Hepatocyte (in vitro differentiated cells): ENCODE measurements at regions not wholly inside any gene's neighbourhood (a gene's known extent, or its start where the extent isn't known, plus 50 kb on each side); places are given as distances from the start of the nearest gene placed in this dataset.

Experiments
- DNase-seq: peaks from one replicate; pipeline ENCODE4 v3.0.0-alpha.2; 2016; ENCODE audit warnings: low spot score
- H2AFZ ChIP-seq: fragments of 200-600 bp; sonication (generic); 2 replicates; pipeline ENCODE4 v1.6.0; 2016; ENCODE audit warnings: antibody characterized with exemption, mild to moderate bottlenecking
- H3K27ac ChIP-seq: fragments of 200-600 bp; sonication (generic); 2 replicates; pipeline ENCODE4 v1.5.1; 2016; ENCODE audit warnings: mild to moderate bottlenecking
- H3K27me3 ChIP-seq: fragments of 200-600 bp; sonication (generic); 2 replicates; pipeline ENCODE4 v1.6.1; 2016
- H3K36me3 ChIP-seq: fragments of 200-600 bp; sonication (generic); replicated peaks from 2 replicates; pipeline ENCODE4 v1.5.1; 2016; ENCODE audit warnings: low read depth; ENCODE audit not compliant: insufficient read depth
- H3K4me1 ChIP-seq: fragments of 200-600 bp; sonication (generic); 2 replicates; pipeline ENCODE4 v1.5.1; 2016; ENCODE audit warnings: mild to moderate bottlenecking, moderate library complexity; ENCODE audit not compliant: insufficient read depth
- H3K4me2 ChIP-seq: fragments of 200-600 bp; sonication (generic); 2 replicates; pipeline ENCODE4 v1.6.0; 2016
- H3K4me3 ChIP-seq: fragments of 200-600 bp; sonication (generic); 2 replicates; pipeline ENCODE4 v1.5.1; 2016; ENCODE audit warnings: mild to moderate bottlenecking
- H3K79me2 ChIP-seq: fragments of 200-600 bp; sonication (generic); 2 replicates; pipeline ENCODE4 v1.6.0; 2017; ENCODE audit warnings: mild to moderate bottlenecking
- H3K9me2 ChIP-seq: fragments of 200-600 bp; sonication (generic); replicated peaks from 2 replicates; pipeline ENCODE4 v1.6.0; 2017; ENCODE audit warnings: mild to moderate bottlenecking; ENCODE audit not compliant: insufficient read depth
- H3K9me3 ChIP-seq: fragments of 200-600 bp; sonication (generic); 2 replicates; pipeline ENCODE4 v1.5.1; 2016; ENCODE audit warnings: low read depth, mild to moderate bottlenecking
- H4K20me1 ChIP-seq: fragments of 200-600 bp; sonication (generic); 2 replicates; pipeline ENCODE4 v1.6.0; 2016; ENCODE audit warnings: mild to moderate bottlenecking; ENCODE audit not compliant: insufficient read depth, poor library complexity, severe bottlenecking
- CTCF ChIP-seq: fragments of 200-600 bp; sonication (generic); IDR thresholded peaks from 2 replicates; pipeline ENCODE4 v1.5.1; 2016; ENCODE audit warnings: antibody characterized with exemption, mild to moderate bottlenecking; ENCODE audit not compliant: poor library complexity
- EZH2 ChIP-seq: fragments of 200-600 bp; sonication (generic); IDR thresholded peaks from 2 replicates; pipeline ENCODE4 v1.6.1; 2016; ENCODE audit warnings: antibody characterized with exemption, mild to moderate bottlenecking, borderline replicate concordance
- EZH2phosphoT487 ChIP-seq: fragments of 200-600 bp; sonication (generic); IDR thresholded peaks from one replicate; pipeline ENCODE4 v1.6.1; 2018; ENCODE audit warnings: antibody characterized with exemption, mild to moderate bottlenecking, low read depth, moderate library complexity; ENCODE audit not compliant: unreplicated experiment, severe bottlenecking
- WGBS: methylation state at CpG from one replicate; pipeline ENCODE4 v1.1.6; 2016; ENCODE audit warnings: low lambda C conversion rate; ENCODE audit errors: missing lambda C conversion rate; 5-methylcytosine and 5-hydroxymethylcytosine counted together

GRCh38 chr6:104521176-104521575, 338.5 kb downstream of the HACE1 start:
- peaks cover 3% of the 10 kb centered on the region for H3K9me2 ChIP-seq
- H3K4me2 ChIP-seq: no peak overlapping the region
- H2AFZ ChIP-seq: no peak overlapping the region
- H3K9me3 ChIP-seq: no peaks in the 10 kb centered on the region
- H4K20me1 ChIP-seq: no peaks in the 10 kb centered on the region
- H3K27me3 ChIP-seq: no peaks in the 10 kb centered on the region
- H3K36me3 ChIP-seq: no peaks in the 10 kb centered on the region
- no peak for DNase-seq
- no peak overlapping the region for H3K4me3 ChIP-seq
- H3K4me1 ChIP-seq: peaks cover 11% of the 10 kb centered on the region
- no peak overlapping the region for H3K27ac ChIP-seq
- TF ChIP-seq EZH2phosphoT487 (no peak), EZH2 (no peak), CTCF (no peak)
- H3K79me2 ChIP-seq: no peaks in the 10 kb centered on the region
- WGBS: 71% methylated on average over 3 of the region's 3 CpGs

- Histone ChIP-seq H3K4me1 (no peaks in the 10 kb centered on the region), H3K27ac (no peak overlapping the region), H3K36me3 (no peaks in the 10 kb centered on the region), H3K27me3 (no peaks in the 10 kb centered on the region), H3K9me2 (peaks cover 3% of the 10 kb centered on the region), H2AFZ (no peak overlapping the region), H3K79me2 (no peaks in the 10 kb centered on the region), H3K4me3 (no peak overlapping the region), H3K4me2 (no peak overlapping the region), H4K20me1 (no peaks in the 10 kb centered on the region), H3K9me3 (no peaks in the 10 kb centered on the region)
- no peak for DNase-seq
- WGBS: 93% methylated on average over 4 of the region's 4 CpGs
- TF ChIP-seq EZH2 (no peak), EZH2phosphoT487 (no peak), CTCF (no peak)
Measured at GRCh38 chr6:104519566-104519965, 340.2 kb downstream of the HACE1 start.

- no peak overlapping the region for H3K4me2 ChIP-seq
- TF ChIP-seq EZH2 (no peak), CTCF (no peak), EZH2phosphoT487 (no peak)
- H3K4me1 ChIP-seq: no peaks in the 10 kb centered on the region
- no peaks in the 10 kb centered on the region for H3K27me3 ChIP-seq
- H3K36me3 ChIP-seq: no peaks in the 10 kb centered on the region
- H3K27ac ChIP-seq: no peak overlapping the region
- H3K9me2 ChIP-seq: no peaks in the 10 kb centered on the region
- no peaks in the 10 kb centered on the region for H4K20me1 ChIP-seq
- H3K79me2 ChIP-seq: no peaks in the 10 kb centered on the region
- H3K4me3 ChIP-seq: no peak overlapping the region
- H3K9me3 ChIP-seq: no peaks in the 10 kb centered on the region
- no peak overlapping the region for H2AFZ ChIP-seq
- no peak for DNase-seq
- WGBS: 67% methylated on average over 3 of the region's 3 CpGs
Measured at GRCh38 chr6:104509355-104509754, 350.4 kb downstream of the HACE1 start.

GRCh38 chr6:104506429-104506828, 353.3 kb downstream of the HACE1 start:
- Histone ChIP-seq H3K27me3 (no peaks in the 10 kb centered on the region), H3K27ac (no peak overlapping the region), H2AFZ (no peak overlapping the region), H4K20me1 (no peaks in the 10 kb centered on the region), H3K9me3 (no peaks in the 10 kb centered on the region), H3K4me2 (no peak overlapping the region), H3K9me2 (no peaks in the 10 kb centered on the region), H3K4me1 (no peaks in the 10 kb centered on the region), H3K4me3 (no peak overlapping the region), H3K36me3 (no peaks in the 10 kb centered on the region), H3K79me2 (no peaks in the 10 kb centered on the region)
- no peak for DNase-seq
- TF ChIP-seq EZH2: no peak
- TF ChIP-seq EZH2phosphoT487: no peak
- no peak for TF ChIP-seq CTCF
- 68% methylated on average over 1 of the region's 1 CpG for WGBS
